K562 (cell line): ENCODE measurements at regions not wholly inside any gene's neighbourhood (a gene's known extent, or its start where the extent isn't known, plus 50 kb on each side); places are given as distances from the start of the nearest gene placed in this dataset.

Experiments used
- ATAC-seq: fragments of 200-7000 bp; cut with Tn5 transposase; 3 replicates; pipeline ENCODE4 v1.9.1; 2020; ENCODE audit warnings: moderate library complexity
- BruUV-seq: library from RNA; stranded (reverse); fragments of 400-500 nt; replicated peaks from 2 replicates; lab custom pipeline; 2021; lab: Mats Ljungman, UMichigan
- CTCF ChIA-PET: fragments of 300-600 bp; formaldehyde crosslinking; extraction: SDS; loops from one replicate; lab custom pipeline; 2021; ENCODE audit warnings: low intra/inter-chr PET ratio; lab: Yijun Ruan, JAX
- POLR2A ChIA-PET: fragments of 300-600, 350-650 bp; sonication (Branson Sonifier 250); formaldehyde crosslinking; extraction: SDS; loops from one replicate; lab custom pipeline; 2021; ENCODE audit warnings: antibody characterized with exemption, inconsistent platforms; lab: Yijun Ruan, JAX
- DNase-seq, 4 experiments: peaks; one replicate each; pipeline versions ENCODE4 v3.0.0 to v3.0.0-alpha.2; 2011 to 2018; ENCODE audit warnings: low spot score in 3 of 4, mixed read lengths in 3 of 4; ENCODE audit errors: extremely low read depth in 1 of 4
- FAIRE-seq: peaks from 2 replicates; lab custom pipeline; 2011; peaks lifted over from hg19 to GRCh38; lab: Jason Lieb, UNC
- H2AFZ ChIP-seq: 2 replicates; pipeline ENCODE4 v1.6.0; 2011; ENCODE audit warnings: low read depth, low read length, control low read depth, inconsistent platforms
- H3K27ac ChIP-seq: fragments of 200-600 bp; 3 replicates; pipeline ENCODE4 v1.8.0; 2011; ENCODE audit warnings: low read depth, mild to moderate bottlenecking, control low read depth, inconsistent platforms, low read length, moderate library complexity, mixed read lengths; ENCODE audit errors: extremely low read depth
- H3K27me3 ChIP-seq, 2 experiments: fragments of 300-600 bp in 1 of 2; 2 replicates in 1 of 2; 3 replicates in 1 of 2; pipeline versions ENCODE4 v1.6.0 to v1.8.0; 2011; ENCODE audit warnings: inconsistent platforms in 2 of 2, low read length in 2 of 2, mild to moderate bottlenecking in 1 of 2, mixed read lengths in 1 of 2, moderate library complexity in 1 of 2; ENCODE audit not compliant: control insufficient read depth in 2 of 2, insufficient read depth in 2 of 2
- H3K36me3 ChIP-seq: fragments of 300-600 bp; 3 replicates; pipeline ENCODE4 v1.8.0; 2011; ENCODE audit warnings: mild to moderate bottlenecking, low read length, inconsistent platforms; ENCODE audit not compliant: control insufficient read depth, insufficient read depth
- H3K4me1 ChIP-seq, 2 experiments: fragments of 200-600 bp in 1 of 2; replicated peaks in 1 of 2; 2 replicates in 1 of 2; 3 replicates in 1 of 2; pipeline versions ENCODE4 v1.5.1 to v1.8.0; 2011; ENCODE audit warnings: inconsistent platforms in 2 of 2, low read length in 2 of 2, mild to moderate bottlenecking in 1 of 2, mixed read lengths in 1 of 2, moderate library complexity in 1 of 2; ENCODE audit not compliant: control insufficient read depth in 2 of 2, insufficient read depth in 2 of 2
- H3K4me2 ChIP-seq: 2 replicates; pipeline ENCODE4 v1.6.1; 2011; ENCODE audit warnings: low read length, control low read depth, inconsistent platforms, mixed read lengths; ENCODE audit not compliant: insufficient read depth
- H3K4me3 ChIP-seq: fragments of 200-600 bp; sonication (generic), shearing (Covaris generic); 2 replicates; pipeline ENCODE4 v1.5.1; 2016; ENCODE audit warnings: control low read depth, inconsistent platforms
- H3K79me2 ChIP-seq: fragments of 200-600 bp; 3 replicates; pipeline ENCODE4 v1.8.0; 2011; ENCODE audit warnings: low read length, inconsistent platforms; ENCODE audit not compliant: control insufficient read depth, insufficient read depth
- H3K9ac ChIP-seq, 2 experiments: 2 replicates each; pipeline versions ENCODE4 v1.6.0 to v1.6.1; 2011; ENCODE audit warnings: low read depth in 2 of 2, low read length in 2 of 2, control low read depth in 1 of 2, inconsistent platforms in 1 of 2, mild to moderate bottlenecking in 1 of 2, mixed read lengths in 1 of 2; ENCODE audit not compliant: insufficient read depth in 1 of 2
- H3K9me1 ChIP-seq: one replicate; pipeline ENCODE4 v1.6.0; 2011; ENCODE audit warnings: inconsistent platforms, mild to moderate bottlenecking, low read length, moderate library complexity; ENCODE audit not compliant: control insufficient read depth, insufficient read depth
- H3K9me3 ChIP-seq: replicated peaks from 2 replicates; pipeline ENCODE4 v1.5.1; 2011; ENCODE audit warnings: low read depth, low read length, inconsistent platforms; ENCODE audit not compliant: control insufficient read depth, insufficient read depth
- H4K20me1 ChIP-seq: replicated peaks from 2 replicates; pipeline ENCODE4 v1.6.1; 2011; ENCODE audit warnings: low read length, inconsistent platforms, mixed read lengths; ENCODE audit not compliant: control insufficient read depth, insufficient read depth
- ARID4B ChIP-seq: sonication (generic); formaldehyde crosslinking; IDR thresholded peaks from 2 replicates; pipeline ENCODE4 v1.8.0; 2022; ENCODE audit warnings: mild to moderate bottlenecking, missing genetic modification reagents
- C11orf30 ChIP-seq: fragments of 450-650 bp; IDR thresholded peaks from 2 replicates; pipeline ENCODE4 v1.6.1; 2016; ENCODE audit warnings: low read depth, mild to moderate bottlenecking
- CBX5 ChIP-seq: IDR thresholded peaks from 2 replicates; pipeline ENCODE4 v1.6.1; 2014; ENCODE audit warnings: low read depth, borderline replicate concordance
- CEBPB ChIP-seq: fragments of 450-650 bp; IDR thresholded peaks from 2 replicates; pipeline ENCODE4 v1.6.1; 2016; ENCODE audit warnings: missing genetic modification characterization, missing compliant biosample characterization
- HNRNPL ChIP-seq: fragments of 200-400 bp; formaldehyde crosslinking; IDR thresholded peaks from 2 replicates; pipeline ENCODE4 v1.6.1; 2017; ENCODE audit warnings: low read depth, mild to moderate bottlenecking, low read length
- KLF10 ChIP-seq: fragments of 250-450 bp; sonication (Bioruptor Pico); IDR thresholded peaks from 2 replicates; pipeline ENCODE4 v1.6.1; 2021; ENCODE audit warnings: matching md5 sums
- MAFF ChIP-seq: IDR thresholded peaks from 2 replicates; pipeline ENCODE4 v1.6.1; 2012; ENCODE audit warnings: low read length, improper control_type of control experiment
- MAFG ChIP-seq: fragments of 450-650 bp; conservative IDR thresholded peaks from 2 replicates; pipeline ENCODE4 v1.6.1; 2016; ENCODE audit warnings: missing genetic modification characterization, missing compliant biosample characterization
- MAFK ChIP-seq: IDR thresholded peaks from 2 replicates; pipeline ENCODE4 v1.6.1; 2011; ENCODE audit warnings: low read length, improper control_type of control experiment
- PHB ChIP-seq: fragments of 250-450 bp; sonication (Bioruptor Pico); IDR thresholded peaks from 2 replicates; pipeline ENCODE4 v1.5.0; 2021
- POLR3A ChIP-seq: IDR thresholded peaks from 2 replicates; pipeline ENCODE4 v1.6.1; 2011; ENCODE audit warnings: borderline replicate concordance, mild to moderate bottlenecking, moderate library complexity; ENCODE audit not compliant: insufficient read length, insufficient read depth; ENCODE audit errors: extremely low read depth
- PURB ChIP-seq: sonication (generic); formaldehyde crosslinking; IDR thresholded peaks from 2 replicates; pipeline ENCODE4 v1.9.0; 2021; ENCODE audit warnings: low read depth, mild to moderate bottlenecking, missing genetic modification reagents
- RBM34 ChIP-seq: fragments of 200-400 bp; formaldehyde crosslinking; IDR thresholded peaks from 2 replicates; pipeline ENCODE4 v1.6.1; 2018; ENCODE audit warnings: low read length, borderline replicate concordance; ENCODE audit not compliant: insufficient read depth
- RFX1 ChIP-seq: fragments of 450-650 bp; IDR thresholded peaks from 2 replicates; pipeline ENCODE4 v1.6.1; 2016; ENCODE audit warnings: mild to moderate bottlenecking, moderate library complexity
- SAFB ChIP-seq: fragments of 200-400 bp; formaldehyde crosslinking; IDR thresholded peaks from 2 replicates; pipeline ENCODE4 v1.6.1; 2017; ENCODE audit warnings: low read depth, low read length, borderline replicate concordance
- TCFL5 ChIP-seq: fragments of 250-450 bp; sonication (Bioruptor Pico); conservative IDR thresholded peaks from 2 replicates; pipeline ENCODE4 v1.6.1; 2021; ENCODE audit warnings: mild to moderate bottlenecking, moderate library complexity, matching md5 sums
- TRIM28 ChIP-seq: fragments of 450-650 bp; IDR thresholded peaks from 2 replicates; pipeline ENCODE4 v1.6.1; 2017
- ZC3H4 ChIP-seq: sonication (generic); formaldehyde crosslinking; IDR thresholded peaks from 2 replicates; pipeline ENCODE4 v1.9.0; 2021; ENCODE audit warnings: missing genetic modification reagents, borderline replicate concordance
- ZKSCAN3 ChIP-seq: fragments of 250-450 bp; sonication (Bioruptor Pico); IDR thresholded peaks from 2 replicates; pipeline ENCODE4 v1.4.0; 2020
- ZNF253 ChIP-seq: fragments of 250-450 bp; sonication (Bioruptor Pico); conservative IDR thresholded peaks from 2 replicates; pipeline ENCODE4 v1.6.1; 2021; ENCODE audit warnings: mild to moderate bottlenecking
- ZNF316 ChIP-seq: fragments of 450-650 bp; IDR thresholded peaks from 2 replicates; pipeline ENCODE4 v1.6.1; 2016
- ZNF408 ChIP-seq: fragments of 250-450 bp; sonication (Bioruptor Pico); IDR thresholded peaks from 2 replicates; pipeline ENCODE4 v1.4.0; 2020; ENCODE audit warnings: low read depth, mild to moderate bottlenecking, moderate library complexity
- ZNF830 ChIP-seq: fragments of 250-450 bp; sonication (Bioruptor Pico); IDR thresholded peaks from 2 replicates; pipeline ENCODE4 v1.5.0; 2021; ENCODE audit warnings: mild to moderate bottlenecking
- WGBS: fragments of 100-300 bp; shearing (Covaris generic); methylation state at CpG from one replicate; pipeline ENCODE4 v1.1.6; 2016; ENCODE audit warnings: low coverage, mixed read lengths; ENCODE audit not compliant: insufficient coverage; ENCODE audit errors: missing lambda C conversion rate; 5-methylcytosine and 5-hydroxymethylcytosine counted together
- in situ Hi-C: fragments of 300-500 bp; cut with MboI; formaldehyde crosslinking; loops from 4 replicates; pipeline ENCODE4 v1.15.0; 2018; ENCODE audit warnings: inconsistent platforms, mixed read lengths
- intact Hi-C: fragments of 100-400 bp; cut with micrococcal nuclease; formaldehyde crosslinking; loops from 2 replicates; pipeline ENCODE4 v1.14.2; 2022

GRCh38 chr22:42194104-42194851 lies 63.7 kb upstream of the CYP2D6 start:
- no TSS peak for BruUV-seq

More at GRCh38 chr22:42194104-42194851, 63.7 kb upstream of the CYP2D6 start:
- CTCF ChIA-PET, result no interaction called here
- POLR2A ChIA-PET, result no interaction called here
- Histone ChIP-seq H3K4me1 (peaks cover 0 to 3% of the 10 kb centered on the region in 2 experiments; a peak in 3 of 5 replicates), H3K4me3 (no peak overlapping the region), H3K79me2 (peaks cover 77% of the 10 kb centered on the region), H2AFZ (no peak overlapping the region), H4K20me1 (peaks cover 19% of the 10 kb centered on the region), H3K9me1 (no peaks in the 10 kb centered on the region), H3K9ac (no peak overlapping the region; a peak in 1 of 4 replicates), H3K4me2 (no peak overlapping the region), H3K9me3 (no peaks in the 10 kb centered on the region), H3K36me3 (0 out of 3 replicates have a peak, but pooled peaks cover 2% of the 10 kb centered on the region), H3K27me3 (no peaks in the 10 kb centered on the region), H3K27ac (no peak overlapping the region)
- TF ChIP-seq ZC3H4 (CRISPR knock-in tag) (no peak), ZNF408 (CRISPR knock-in tag) (no peak), ZNF830 (CRISPR knock-in tag) (no peak), HNRNPL (no peak), CEBPB (tag) (no peak), MAFF (peak; percentile 22; the same call in 1 of the 2 replicates), ZNF253 (CRISPR knock-in tag) (no peak), RBM34 (no peak), C11orf30 (peak; percentile 80), ZNF316 (peak; percentile 79), TRIM28 (no peak), CBX5 (no peak), TCFL5 (CRISPR knock-in tag) (no peak), ARID4B (CRISPR knock-in tag) (no peak), ZKSCAN3 (no peak), PURB (no peak), RFX1 (no peak), KLF10 (no peak), SAFB (no peak), PHB (CRISPR knock-in tag) (no peak), MAFG (tag) (peak; percentile 41; the same call in 1 of the 2 replicates), MAFK (peak; percentile 29; the same call in 1 of the 2 replicates), POLR3A (no peak)
- intact Hi-C loops, result no loop called here
- no peak for FAIRE-seq
- in situ Hi-C loops, result no loop called here
- DNase-seq, result no peak
- 75% methylated on average over 10 of the region's 10 CpGs for WGBS
- no peak for ATAC-seq
